Smooth muscle cell (in vitro differentiated cells): ENCODE measurements at regions not wholly inside any gene's neighbourhood (a gene's known extent, or its start where the extent isn't known, plus 50 kb on each side); places are given as distances from the start of the nearest gene placed in this dataset.

Experiments
- DNase-seq: peaks from one replicate; lab custom pipeline; 2025; ENCODE audit not compliant: unreplicated experiment; lab: John Stamatoyannopoulos, UW
- H2AFZ ChIP-seq: fragments of 200-600 bp; sonication (generic); 2 replicates; pipeline ENCODE4 v1.6.0; 2016; ENCODE audit warnings: antibody characterized with exemption, low read depth, mild to moderate bottlenecking
- H3F3A ChIP-seq: fragments of 200-600 bp; sonication (generic); 2 replicates; pipeline ENCODE4 v1.6.0; 2017; ENCODE audit warnings: antibody characterized with exemption, low read depth
- H3K27ac ChIP-seq: fragments of 200-600 bp; sonication (generic); 2 replicates; pipeline ENCODE4 v1.5.1; 2016; ENCODE audit warnings: low read depth, mild to moderate bottlenecking
- H3K27me3 ChIP-seq: fragments of 200-600 bp; sonication (generic); 2 replicates; pipeline ENCODE4 v1.6.1; 2016; ENCODE audit warnings: low read depth, mild to moderate bottlenecking
- H3K36me3 ChIP-seq: fragments of 200-600 bp; sonication (generic); 2 replicates; pipeline ENCODE4 v1.5.1; 2016; ENCODE audit warnings: low read depth
- H3K4me1 ChIP-seq: fragments of 200-600 bp; sonication (generic); 2 replicates; pipeline ENCODE4 v1.5.1; 2016; ENCODE audit warnings: low read depth
- H3K4me2 ChIP-seq: fragments of 200-600 bp; sonication (generic); 2 replicates; pipeline ENCODE4 v1.6.0; 2016; ENCODE audit warnings: mild to moderate bottlenecking
- H3K4me3 ChIP-seq: fragments of 200-600 bp; sonication (generic); 2 replicates; pipeline ENCODE4 v1.5.1; 2016; ENCODE audit warnings: mild to moderate bottlenecking
- H3K79me2 ChIP-seq: fragments of 200-600 bp; sonication (generic); 2 replicates; pipeline ENCODE4 v1.6.0; 2016; ENCODE audit warnings: low read depth, mild to moderate bottlenecking
- H3K9ac ChIP-seq: fragments of 200-600 bp; sonication (generic); 2 replicates; pipeline ENCODE4 v1.6.0; 2016; ENCODE audit warnings: low read depth
- H3K9me3 ChIP-seq: fragments of 200-600 bp; sonication (generic); replicated peaks from 2 replicates; pipeline ENCODE4 v1.5.1; 2016; ENCODE audit warnings: low read depth
- H4K20me1 ChIP-seq: fragments of 200-600 bp; sonication (generic); 2 replicates; pipeline ENCODE4 v1.6.0; 2016; ENCODE audit warnings: low read depth
- WGBS: methylation state at CpG from one replicate; pipeline ENCODE4 v1.1.7; 2016; ENCODE audit warnings: low lambda C conversion rate; 5-methylcytosine and 5-hydroxymethylcytosine counted together
- TF ChIP-seq, protein P1 (sequence below): fragments of 200-600 bp; sonication (generic); IDR thresholded peaks from 2 replicates; pipeline ENCODE4 v1.5.1; 2017; ENCODE audit warnings: borderline replicate concordance, mild to moderate bottlenecking, antibody characterized with exemption; ENCODE audit not compliant: insufficient read depth, poor library complexity, severe bottlenecking

DNA sequence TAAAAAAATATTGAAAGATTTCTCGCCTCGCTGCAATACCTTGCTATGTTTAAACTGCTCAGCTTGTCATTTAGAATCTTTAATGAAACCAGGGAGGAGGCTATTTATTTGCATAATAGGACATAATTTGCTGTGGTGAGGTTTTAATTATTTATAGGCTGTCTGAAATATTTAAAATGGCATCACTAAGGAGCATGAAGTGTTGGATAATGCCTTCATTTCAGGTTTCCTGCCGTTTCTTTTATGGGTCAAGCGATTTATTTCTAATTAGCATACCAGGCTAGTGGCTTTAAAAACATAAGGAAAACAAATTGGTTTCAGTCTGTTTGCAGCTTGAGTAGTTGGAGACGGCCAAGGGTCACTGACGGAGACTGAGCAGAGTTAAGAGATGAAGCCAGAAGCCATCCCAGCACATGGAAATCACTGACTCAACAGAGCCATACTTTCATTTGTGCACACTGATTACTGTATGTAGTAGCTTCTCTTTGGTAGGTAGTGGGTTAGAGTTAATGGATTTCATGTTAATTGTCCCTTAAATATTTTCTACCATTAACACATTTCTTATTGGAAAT is 1962.4 kb upstream of the TENM3 start:
- Histone ChIP-seq H3K27me3 (no peaks in the 10 kb centered on the region), H3K9me3 (no peaks in the 10 kb centered on the region), H3K79me2 (no peaks in the 10 kb centered on the region), H3K36me3 (no peaks in the 10 kb centered on the region), H3K27ac (no peak overlapping the region), H3F3A (no peaks in the 10 kb centered on the region), H3K4me2 (no peak overlapping the region), H3K9ac (no peak overlapping the region), H3K4me1 (no peaks in the 10 kb centered on the region), H4K20me1 (no peaks in the 10 kb centered on the region), H3K4me3 (no peak overlapping the region), H2AFZ (no peak overlapping the region)
- DNase-seq = no peak
- WGBS = 90% methylated on average over 6 of the region's 6 CpGs
- TF ChIP-seq, protein P1, sequence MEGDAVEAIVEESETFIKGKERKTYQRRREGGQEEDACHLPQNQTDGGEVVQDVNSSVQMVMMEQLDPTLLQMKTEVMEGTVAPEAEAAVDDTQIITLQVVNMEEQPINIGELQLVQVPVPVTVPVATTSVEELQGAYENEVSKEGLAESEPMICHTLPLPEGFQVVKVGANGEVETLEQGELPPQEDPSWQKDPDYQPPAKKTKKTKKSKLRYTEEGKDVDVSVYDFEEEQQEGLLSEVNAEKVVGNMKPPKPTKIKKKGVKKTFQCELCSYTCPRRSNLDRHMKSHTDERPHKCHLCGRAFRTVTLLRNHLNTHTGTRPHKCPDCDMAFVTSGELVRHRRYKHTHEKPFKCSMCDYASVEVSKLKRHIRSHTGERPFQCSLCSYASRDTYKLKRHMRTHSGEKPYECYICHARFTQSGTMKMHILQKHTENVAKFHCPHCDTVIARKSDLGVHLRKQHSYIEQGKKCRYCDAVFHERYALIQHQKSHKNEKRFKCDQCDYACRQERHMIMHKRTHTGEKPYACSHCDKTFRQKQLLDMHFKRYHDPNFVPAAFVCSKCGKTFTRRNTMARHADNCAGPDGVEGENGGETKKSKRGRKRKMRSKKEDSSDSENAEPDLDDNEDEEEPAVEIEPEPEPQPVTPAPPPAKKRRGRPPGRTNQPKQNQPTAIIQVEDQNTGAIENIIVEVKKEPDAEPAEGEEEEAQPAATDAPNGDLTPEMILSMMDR = no peak

DNA sequence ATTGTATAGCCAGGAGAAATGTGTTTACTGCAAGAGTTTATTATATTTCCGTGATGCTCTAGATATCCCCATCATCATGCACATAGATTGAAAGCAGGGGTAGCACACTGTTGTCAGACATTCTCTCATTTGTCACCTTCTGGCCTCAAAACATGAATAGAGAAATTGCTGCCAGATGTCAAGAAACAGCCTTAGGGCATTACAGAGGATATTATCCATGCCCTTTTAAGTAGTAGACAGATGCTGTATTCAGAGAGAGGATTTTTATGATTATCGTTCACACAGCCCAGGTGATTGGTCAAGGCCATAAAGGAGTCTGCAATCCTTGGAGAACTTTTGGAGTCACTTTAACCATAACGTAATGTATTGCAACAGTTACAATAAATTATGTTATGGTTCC is 1961.5 kb upstream of the TENM3 start:
- no peak for DNase-seq
- H3K27ac ChIP-seq = no peak overlapping the region
- no peak overlapping the region for H3K4me2 ChIP-seq
- no peak overlapping the region for H3K9ac ChIP-seq
- no peaks in the 10 kb centered on the region for H3K4me1 ChIP-seq
- H3F3A ChIP-seq = no peaks in the 10 kb centered on the region
- no peak overlapping the region for H2AFZ ChIP-seq
- H3K79me2 ChIP-seq = no peaks in the 10 kb centered on the region
- no peaks in the 10 kb centered on the region for H4K20me1 ChIP-seq
- no peak overlapping the region for H3K4me3 ChIP-seq
- TF ChIP-seq, protein P1 = no peak
- H3K27me3 ChIP-seq = no peaks in the 10 kb centered on the region
- WGBS = 60% methylated on average over 3 of the region's 3 CpGs
- no peaks in the 10 kb centered on the region for H3K9me3 ChIP-seq
- H3K36me3 ChIP-seq = no peaks in the 10 kb centered on the region

DNA sequence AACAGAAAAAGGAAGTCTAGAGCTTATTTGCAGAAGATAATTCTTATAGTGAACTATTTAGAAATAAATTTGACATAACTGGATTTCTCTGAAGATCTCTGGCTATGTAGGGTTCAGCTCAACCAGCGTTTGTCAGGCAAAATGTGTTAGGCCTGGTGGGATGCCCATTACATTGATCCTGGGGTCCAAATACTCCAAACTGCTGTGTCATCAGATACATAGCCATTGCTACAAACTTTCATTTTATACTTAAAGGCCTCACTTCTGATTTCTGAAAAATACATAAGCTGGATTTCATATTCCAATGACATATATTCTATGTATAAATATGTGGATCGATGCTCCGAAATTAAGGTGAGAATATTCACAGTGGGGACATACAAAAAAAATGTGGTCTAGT is 1958.9 kb upstream of the TENM3 start:
- Histone ChIP-seq H3K9ac (no peak overlapping the region), H3F3A (no peaks in the 10 kb centered on the region), H3K4me3 (no peak overlapping the region), H3K4me2 (no peak overlapping the region), H3K79me2 (no peaks in the 10 kb centered on the region), H4K20me1 (no peaks in the 10 kb centered on the region), H3K27me3 (no peaks in the 10 kb centered on the region), H3K4me1 (no peaks in the 10 kb centered on the region), H3K36me3 (no peaks in the 10 kb centered on the region), H2AFZ (no peak overlapping the region), H3K9me3 (no peaks in the 10 kb centered on the region), H3K27ac (no peak overlapping the region)
- 83% methylated on average over 3 of the region's 3 CpGs for WGBS
- no peak for DNase-seq
- TF ChIP-seq, protein P1 = no peak

DNA sequence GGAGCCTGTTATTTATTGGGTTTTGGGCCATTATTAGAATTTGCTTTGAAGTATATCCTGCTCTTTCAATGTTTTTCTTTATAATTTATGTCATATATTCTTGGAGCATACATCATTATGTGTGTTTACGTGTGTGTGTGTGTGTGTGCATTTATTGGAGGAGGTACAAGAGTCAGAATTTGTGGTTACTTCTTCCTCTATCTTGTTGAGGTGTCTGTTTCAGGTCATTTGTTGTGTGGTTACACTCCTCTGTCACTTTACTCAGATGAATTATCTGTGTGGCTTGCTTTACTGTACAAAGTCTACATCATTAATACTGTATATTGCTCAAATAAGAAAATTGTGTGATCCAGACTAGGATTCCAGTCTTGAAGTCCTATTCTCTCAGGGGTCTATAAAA is 1957.4 kb upstream of the TENM3 start:
- Histone ChIP-seq H3K4me1 (no peaks in the 10 kb centered on the region), H3K9ac (no peak overlapping the region), H3K79me2 (no peaks in the 10 kb centered on the region), H3K9me3 (no peaks in the 10 kb centered on the region), H3K27ac (no peak overlapping the region), H3K4me3 (no peak overlapping the region), H2AFZ (no peak overlapping the region), H3F3A (no peaks in the 10 kb centered on the region), H3K27me3 (no peaks in the 10 kb centered on the region), H4K20me1 (no peaks in the 10 kb centered on the region), H3K4me2 (no peak overlapping the region), H3K36me3 (no peaks in the 10 kb centered on the region)
- no peak for DNase-seq
- 93% methylated on average over 1 of the region's 1 CpG for WGBS
- TF ChIP-seq, protein P1 = no peak
